Endometrium (tissue), 2 donors: ENCODE measurements at regions not wholly inside any gene's neighbourhood (a gene's known extent, or its start where the extent isn't known, plus 50 kb on each side); places are given as distances from the start of the nearest gene placed in this dataset.
"Not testable (repeated sequence)": the region's sequence is repeated elsewhere in the genome, so short reads cannot be mapped to it uniquely, and the experiment has no call there.

Experiments used
- FAIRE-seq: peaks from 2 replicates; lab custom pipeline; 2012; peaks lifted over from hg19 to GRCh38; lab: Jason Lieb, UNC
- donor health status: control.
- donor health status: control.

DNA sequence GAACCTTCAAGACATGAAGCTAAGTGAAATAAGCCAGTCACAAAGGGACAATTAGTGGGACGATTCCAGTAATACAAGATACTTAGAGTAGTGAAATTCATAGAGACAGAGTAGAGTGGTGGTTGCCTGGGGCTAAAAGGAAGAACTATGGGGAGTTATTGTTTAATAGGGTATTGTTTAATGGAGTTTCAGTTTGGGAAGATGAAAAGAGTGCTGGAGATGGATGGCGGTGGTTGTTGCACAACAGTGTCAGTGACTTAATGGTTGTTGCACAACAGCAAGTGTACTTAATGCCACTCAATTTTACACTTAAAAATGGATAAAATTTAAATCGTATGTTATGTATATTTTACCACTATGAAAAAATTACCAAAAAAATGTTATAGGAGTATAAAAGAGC lies 209.7 kb upstream of the TENT5A start:
- FAIRE-seq = no peak

DNA sequence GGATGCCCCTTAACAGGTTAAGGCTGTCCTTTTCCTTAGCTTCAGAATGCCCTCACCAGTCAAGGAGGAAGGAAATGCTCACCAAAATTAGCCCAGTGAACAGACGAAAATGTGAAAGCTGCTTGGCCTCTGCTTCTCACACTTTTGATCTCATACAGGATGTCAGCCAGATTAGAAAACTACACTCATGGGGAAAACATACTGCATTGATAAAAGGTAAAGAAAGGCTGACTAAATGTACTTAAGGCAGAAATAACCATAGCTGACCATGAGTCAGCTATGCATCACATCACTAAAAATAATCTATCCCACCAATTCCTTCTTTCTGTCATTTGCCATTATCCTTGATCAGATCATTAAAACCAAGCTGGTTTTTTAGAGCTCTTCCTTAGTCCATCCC lies 198.4 kb upstream of the TENT5A start:
- FAIRE-seq = no peak

DNA sequence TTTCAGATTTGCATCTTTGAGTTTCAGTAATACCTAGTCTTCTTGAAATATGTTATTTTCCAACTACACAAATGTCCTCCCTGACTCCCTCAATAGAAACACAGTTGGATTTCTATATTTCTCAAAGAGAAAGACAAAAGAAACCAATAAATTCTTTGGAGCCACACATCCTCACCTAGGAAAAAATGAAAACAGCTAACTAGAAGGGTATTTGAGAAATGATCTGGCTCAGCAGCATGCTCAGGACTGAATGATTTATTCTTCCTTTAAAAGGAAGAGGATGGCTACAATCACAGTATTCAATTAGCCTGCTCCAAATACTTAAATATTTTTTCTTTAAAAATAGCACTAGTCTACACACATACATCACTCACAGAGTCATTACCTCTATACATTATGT lies 196.4 kb upstream of the TENT5A start:
- FAIRE-seq = no peak

DNA sequence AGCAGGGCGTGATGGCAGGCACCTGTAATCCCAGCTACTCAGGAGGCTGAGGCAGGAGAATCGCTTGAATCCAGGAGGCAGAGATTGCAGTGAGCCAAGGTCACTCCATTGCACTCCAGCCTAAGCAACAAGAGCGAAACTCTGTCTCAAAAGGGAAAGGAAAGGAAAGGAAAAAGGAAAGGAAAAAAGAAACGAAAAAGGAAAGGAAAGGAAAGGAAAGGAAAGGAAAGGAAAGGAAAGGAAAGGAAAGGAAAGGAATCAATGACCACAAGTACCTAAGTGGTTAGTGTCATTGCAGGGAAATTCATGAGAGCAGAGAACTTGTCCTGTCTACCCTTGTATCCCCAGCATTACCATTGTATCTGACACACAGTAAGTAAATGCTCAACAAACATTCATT lies 195.7 kb upstream of the TENT5A start:
- not testable (repeated sequence) for FAIRE-seq

DNA sequence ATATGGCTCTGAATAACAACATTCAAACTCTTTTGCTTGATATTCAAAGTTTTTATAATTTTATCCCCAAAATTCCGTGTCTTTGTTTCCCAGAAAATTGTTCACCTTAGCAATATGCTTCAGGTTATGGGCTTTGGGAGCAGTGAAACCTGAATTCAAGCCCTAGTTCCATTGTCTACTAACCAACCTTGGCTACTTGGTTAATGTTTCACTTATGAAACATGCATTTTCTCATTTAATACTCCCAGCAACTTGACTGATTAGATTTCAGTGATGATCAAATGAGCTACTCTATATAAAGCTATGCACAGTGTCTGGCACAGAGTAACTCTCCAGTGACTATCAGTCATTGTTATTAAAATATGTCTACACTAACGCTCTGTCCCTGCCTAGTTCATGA lies 192.2 kb upstream of the TENT5A start:
- FAIRE-seq = no peak

DNA sequence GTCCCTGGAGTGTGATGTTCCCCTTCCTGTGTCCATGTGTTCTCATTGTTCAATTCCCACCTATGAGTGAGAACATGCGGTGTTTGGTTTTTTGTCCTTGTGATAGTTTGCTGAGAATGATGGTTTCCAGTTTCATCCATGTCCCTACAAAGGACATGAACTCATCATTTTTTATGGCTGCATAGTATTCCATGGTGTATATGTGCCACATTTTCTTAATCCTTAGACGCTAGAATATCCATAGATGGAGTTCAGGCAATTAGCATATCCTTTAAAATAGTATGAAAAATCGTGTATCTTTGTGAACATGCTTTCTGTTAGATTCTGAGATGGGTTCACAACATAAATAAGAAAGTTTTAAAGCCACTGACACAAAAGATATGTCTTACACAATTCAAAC lies 190.4 kb upstream of the TENT5A start:
- not testable (repeated sequence) for FAIRE-seq

DNA sequence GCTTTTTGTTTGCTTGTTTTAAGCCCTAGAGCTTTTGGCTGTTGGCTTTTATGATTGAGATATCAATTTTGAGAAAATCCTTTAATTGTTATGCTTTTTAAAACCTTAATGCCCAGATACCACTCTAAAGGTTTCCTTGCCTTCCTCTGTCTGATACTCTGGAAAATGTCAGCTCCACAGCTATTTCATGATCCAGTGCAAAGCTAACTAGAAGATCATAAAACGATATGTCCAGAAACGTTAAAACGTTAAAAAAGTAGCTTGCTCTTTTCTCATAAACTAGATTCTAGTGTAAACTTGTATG lies 189.5 kb upstream of the TENT5A start:
- FAIRE-seq = no peak

DNA sequence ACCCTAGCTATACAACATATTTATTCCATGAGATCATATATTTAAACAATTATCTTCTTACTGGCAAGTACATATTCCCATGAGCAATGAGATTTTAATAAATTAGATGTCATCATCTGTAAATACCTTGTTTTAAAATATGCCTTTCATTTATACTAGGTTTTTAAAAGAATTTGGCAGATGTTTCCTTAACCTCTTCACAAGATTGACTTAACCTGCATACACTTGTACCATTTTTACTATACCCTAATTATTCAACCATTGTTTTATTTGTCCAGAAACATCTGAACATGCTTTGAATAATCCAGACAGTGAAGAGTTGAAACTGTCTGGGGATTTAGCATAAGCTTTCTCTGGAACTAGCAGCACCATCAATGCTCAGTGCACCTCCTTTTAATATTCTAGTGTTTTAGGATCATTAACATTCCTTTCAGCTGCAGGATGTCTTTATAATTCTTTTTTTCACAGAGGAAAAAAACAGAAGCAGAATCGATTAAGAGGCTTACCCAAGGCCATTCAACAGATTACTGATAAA lies 188.0 kb upstream of the TENT5A start:
- no peak for FAIRE-seq

DNA sequence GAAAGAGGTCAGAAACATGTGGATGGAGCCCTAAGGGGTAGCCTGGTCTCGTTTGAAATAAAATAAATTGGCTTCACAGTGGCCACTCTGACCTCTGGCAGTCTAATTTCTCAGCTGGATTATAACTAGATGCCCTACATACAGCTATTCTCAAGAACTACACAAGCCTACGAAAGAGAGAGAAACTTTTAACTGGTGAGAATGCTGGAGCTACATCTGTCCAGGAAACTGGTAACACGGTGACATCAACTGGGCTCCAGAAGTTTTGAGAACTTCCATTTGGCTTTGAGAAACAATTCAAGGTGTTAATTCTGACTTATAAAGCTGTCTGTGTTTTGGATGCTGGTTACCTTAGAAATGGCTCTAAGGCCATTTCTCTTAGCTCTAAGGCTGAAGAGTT lies 187.3 kb upstream of the TENT5A start:
- no peak for FAIRE-seq

DNA sequence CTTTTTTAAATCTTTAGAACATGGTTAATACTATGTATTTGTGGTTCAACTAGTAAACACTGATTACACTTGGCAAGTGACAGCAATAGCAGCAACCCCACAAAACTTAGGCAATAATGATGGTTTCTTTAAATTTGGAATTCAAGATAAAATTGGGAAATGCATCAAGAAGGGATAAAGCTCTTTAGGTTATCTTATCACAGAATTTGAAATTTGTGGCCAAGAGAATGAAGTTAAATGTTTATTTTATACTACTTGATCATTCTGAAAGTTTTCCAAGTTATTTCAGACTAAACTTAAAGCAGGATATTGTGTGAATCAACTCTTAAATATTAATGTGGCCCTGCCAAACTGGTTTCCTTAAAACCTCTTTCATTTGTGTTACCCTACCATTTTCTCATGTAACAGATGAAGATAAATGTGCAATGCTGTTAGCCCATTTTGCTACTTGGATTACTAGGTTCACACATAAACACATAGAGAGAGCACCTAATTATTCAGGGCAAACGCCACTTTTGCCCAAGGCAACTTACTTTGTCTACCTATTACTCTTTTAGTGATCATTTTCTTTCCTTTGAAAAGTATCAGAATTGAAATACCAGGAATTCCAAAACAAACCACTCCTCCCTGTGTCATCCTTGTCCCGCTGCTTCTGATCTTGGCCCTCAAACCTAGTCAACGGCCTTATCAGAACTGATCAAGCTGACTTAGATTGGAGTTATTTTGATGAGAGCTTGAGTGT lies 186.7 kb upstream of the TENT5A start:
- FAIRE-seq = no peak

DNA sequence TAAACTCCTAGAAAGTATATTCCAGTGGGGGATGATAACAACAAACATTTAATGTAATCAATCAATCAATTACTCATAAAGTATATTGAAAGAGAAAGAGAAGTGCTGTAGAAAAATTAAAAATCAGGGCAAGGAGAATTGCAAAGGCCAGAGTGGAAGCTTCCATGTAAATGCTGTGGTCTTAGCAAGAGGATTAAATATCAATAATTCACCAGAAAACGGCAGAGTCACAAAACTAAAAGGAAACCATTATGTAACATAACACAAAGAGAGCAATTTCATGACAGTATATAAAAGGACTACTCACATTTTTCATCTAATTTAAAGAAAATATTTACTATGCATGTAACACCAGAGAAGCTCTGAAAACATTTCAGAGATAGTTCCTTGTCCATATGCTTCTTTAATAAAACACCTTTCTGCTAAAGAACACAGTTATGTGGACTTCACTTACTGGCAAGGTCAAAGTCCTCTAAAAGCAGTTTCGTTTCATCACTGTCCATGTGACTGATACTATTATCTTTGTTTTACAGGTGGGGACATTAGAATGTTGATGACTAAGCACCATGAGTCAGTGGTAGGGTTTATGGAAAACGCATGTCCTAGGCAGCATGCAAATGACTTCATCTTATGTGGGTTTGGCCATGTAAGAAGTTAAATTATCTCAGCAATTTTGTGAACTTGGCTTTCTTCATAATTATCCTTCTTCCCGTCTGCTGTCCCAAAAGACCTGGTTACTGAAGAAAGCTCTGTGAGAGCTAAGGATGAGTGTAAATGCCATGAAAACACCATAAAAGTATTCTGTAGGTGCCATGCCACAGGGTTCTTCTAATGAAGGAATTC lies 185.8 kb upstream of the TENT5A start:
- no peak for FAIRE-seq

DNA sequence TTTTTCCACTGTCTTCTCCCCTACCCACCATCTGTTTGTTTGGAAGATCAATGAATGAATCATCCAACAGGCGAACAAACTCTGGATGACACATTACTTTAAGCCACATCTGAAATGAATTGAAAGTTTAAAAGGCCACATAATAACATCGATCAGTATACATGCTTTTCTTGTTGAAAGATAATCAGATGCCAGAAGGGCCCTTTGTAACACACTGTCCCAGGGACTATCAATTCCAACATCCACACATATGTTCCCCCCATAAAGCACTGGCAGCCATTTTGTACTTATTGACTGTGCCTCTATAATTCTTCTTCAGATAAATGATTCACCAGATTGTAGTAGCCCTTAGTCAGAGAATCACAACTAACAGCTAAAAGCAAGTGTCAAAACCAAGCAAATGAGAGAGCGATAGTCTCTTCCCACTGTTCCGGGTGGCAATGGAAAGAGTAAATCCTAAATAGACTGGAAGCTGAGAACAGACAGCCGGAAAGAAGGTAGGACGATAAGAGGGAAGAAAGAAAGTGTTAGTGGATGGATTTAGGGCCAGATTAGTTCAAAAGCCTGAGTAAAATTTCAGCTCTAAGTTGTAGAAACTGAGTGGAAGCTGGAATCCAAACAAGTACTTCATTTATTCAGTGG lies 184.9 kb upstream of the TENT5A start:
- no peak for FAIRE-seq

DNA sequence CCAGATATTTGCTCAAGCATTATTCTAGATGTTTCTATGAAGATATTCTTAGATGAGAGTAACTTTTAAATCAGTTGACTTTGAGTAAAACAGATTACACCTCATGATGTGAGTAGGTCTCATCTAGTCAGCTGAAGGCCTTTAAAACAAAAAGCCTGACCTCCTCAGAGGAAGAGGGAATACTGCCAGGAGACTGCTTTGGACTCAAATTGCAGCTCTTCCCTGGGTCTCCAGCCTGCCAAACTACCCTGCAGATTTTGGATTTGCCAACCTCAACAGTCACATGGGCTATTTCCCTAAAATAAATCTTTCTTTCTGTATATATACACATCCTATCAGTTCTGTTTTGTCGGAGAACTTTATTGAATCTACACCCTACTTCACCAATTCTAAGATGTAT lies 182.5 kb upstream of the TENT5A start:
- no peak for FAIRE-seq

DNA sequence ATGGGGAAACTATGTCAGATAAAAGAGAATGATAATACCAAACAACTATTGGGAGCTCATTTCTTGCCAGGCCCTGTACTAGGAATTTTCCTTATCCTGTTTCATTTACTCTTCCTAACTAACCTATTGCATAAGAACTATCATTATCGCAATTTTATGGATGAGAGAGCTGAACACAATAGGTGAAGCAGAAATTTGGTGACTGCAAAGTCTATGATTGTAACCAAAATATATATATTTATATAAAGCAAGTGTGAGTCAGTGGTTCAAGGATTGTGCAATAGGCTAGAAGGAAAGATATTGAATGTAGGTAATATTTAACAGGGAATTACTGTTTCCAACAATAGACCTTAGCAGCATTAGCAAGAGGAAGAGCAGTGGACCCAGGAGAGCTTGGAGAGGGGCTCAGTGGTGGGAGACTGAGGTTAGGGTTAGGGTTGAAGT lies 181.1 kb upstream of the TENT5A start:
- no peak for FAIRE-seq

DNA sequence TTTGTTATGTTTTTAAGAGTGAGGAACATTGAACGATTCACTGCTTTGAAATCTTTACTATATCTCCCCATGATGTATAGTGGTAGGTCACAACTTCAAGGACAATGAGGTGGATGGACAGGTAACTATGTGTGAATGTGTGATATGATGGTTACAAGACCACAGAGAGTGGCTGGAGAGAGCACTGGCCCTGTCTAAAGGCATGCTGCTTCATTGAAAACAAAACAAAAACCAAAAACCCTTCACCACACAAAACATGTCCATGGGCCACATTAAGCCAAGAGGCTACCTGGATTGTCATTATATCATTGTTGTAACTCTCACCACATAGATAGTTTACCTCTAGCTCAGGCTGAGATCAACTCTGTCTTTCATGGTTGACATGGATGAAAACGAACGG lies 180.6 kb upstream of the TENT5A start:
- FAIRE-seq = no peak

DNA sequence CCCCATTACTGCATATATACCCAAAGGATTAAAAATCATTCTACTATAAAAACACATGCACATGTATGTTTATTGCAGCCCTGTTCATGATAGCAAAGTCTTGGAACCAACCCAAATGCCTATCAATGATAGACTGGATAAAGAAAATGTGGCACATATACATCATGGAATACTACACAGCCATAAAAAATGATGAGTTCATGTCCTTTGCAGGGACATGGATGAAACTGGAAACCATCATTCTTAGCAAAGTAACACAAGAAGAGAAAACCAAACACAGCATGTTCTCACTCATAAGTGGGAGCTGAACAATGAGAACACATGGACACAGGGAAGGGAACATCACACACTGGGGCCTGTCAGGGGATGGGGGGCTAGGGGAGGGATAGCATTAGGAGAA lies 180.0 kb upstream of the TENT5A start:
- FAIRE-seq = not testable (repeated sequence)

DNA sequence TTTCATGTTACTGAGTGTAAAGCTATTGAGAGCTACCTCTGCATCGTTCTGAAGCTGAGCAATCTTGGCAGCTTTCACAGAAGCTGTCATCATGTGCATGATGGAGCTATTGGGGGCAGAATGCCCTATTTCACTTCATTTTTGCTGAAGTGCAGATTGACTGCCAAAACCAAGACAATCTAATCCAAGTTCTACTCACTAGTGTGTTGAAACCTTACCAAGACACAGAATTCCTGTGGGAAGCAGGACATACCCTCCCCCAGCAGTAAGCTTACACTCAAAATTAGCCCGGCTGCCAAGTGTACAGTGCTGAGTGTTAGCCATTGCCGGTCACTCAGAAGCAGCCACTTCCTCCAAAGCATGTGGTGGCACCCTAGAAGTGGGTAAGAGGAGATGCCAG lies 177.3 kb upstream of the TENT5A start:
- no peak for FAIRE-seq

DNA sequence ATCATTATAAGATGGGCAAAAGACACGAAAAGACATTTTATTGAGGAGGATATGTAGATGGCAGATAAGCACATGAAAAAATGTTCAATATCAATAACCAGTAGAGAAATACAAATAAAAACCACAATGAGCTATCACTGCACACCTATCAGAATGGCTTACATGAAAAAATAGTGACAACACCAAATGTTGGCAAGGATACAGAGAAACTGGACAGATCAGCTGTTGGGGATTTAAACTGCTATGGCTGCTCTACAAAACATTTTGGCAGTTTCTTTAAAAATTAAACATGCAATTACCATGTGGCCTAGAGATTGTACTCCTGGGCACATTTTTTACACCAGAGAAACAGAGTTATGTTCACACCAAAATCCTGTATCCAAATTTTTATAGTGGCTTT lies 172.7 kb upstream of the TENT5A start:
- FAIRE-seq = no peak

DNA sequence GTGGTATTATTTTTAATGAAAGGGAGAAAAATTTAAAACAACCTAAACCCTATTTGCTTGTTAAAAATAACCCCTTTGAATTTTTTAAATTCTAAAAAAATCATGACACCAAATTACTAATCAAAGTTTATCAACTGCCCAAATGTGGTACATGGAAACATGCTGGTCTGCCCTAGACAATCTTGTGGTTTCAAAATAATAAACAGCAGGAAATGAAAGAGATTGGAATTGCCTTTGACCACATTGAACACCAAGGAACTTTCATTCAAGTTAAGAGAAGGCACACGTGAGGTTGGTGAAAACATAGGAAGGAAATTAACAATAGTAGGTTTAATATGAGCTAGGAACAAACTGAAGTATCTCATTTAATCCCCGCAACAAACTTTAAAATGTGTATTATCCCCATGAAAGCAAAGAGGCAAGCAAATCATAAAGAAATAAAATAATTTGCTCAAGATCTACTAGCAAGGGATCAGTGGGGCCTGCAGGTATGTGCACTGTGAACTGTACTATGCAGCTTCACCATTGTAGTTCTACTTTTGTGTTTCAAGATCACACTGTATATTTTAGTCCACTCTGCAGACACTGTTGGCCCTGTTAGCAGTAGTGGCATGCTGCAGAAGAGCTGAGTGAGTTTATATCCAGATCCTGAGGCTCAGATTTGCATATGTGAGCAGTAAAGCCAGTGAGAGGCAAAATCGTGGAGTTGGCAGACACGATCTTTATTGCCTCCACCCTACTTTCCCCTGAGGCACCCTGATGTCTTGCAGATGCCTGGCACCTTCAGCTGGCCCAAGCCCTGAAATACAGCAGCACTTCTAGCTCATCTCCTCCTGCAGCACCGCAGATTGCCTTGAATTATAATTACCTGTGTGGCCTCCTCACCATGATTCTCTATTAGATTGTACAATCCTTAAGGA lies 157.8 kb upstream of the TENT5A start:
- no peak for FAIRE-seq

DNA sequence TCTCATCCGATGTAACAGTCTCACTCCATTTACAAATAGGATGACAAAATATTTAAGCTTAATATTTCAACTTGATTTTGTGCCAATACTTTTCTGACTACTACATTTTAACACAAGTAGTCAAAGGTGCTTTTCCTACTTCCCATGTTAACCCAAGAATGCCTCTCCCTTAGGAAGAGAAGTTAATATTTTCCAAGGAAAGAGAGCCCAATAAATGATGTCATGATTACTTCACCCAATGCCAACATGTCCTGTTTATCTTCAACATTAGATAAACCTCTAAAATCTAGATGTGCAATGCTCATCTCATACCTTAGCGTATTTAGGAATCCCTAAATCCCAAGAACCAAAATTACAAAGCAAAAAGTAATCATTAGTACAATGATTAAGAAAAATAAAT lies 156.7 kb upstream of the TENT5A start:
- no peak for FAIRE-seq

DNA sequence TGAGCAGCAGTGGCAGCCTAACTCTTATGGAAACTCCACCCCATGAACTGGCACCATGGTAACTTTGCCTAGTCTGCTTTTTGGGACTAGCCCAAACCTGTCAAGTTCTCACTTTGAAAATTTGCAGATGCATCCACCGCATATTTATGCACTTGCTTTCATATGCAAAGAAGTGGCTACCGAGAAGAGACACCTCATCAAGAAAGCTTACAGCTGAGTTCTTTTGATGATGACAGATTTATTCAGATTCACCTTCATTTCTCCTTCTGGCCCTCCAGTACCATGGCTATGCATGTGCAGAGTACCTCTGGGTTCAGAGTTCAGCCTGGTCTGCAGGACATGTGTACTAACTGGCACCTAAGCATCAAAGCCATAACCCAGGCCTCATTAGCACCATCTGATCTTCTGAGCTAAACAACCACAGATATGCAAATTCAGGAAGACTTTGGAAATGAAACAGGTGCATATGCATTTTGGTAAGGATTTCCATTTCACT lies 154.3 kb upstream of the TENT5A start:
- FAIRE-seq = no peak

DNA sequence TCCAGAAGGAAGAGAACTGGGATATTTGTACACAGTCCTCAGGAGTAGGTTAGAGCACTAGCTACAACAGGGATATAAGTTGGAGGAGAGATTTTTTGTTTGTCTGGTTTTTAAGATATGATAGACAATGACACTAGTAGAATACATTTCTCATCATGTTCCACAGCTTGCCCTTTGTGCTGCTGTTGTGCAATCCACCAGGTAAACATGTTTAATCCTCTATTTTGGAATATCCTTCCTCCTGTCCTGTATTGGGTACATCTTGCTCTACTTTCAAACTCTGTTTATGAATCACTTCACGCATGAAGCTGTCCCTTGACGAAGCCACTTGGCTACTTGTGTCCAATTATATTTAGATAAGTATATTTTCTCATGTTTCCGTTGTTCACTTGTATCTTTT lies 153.6 kb upstream of the TENT5A start:
- no peak for FAIRE-seq
